GM19324 (cell line): ENCODE measurements at regions not wholly inside any gene's neighbourhood (a gene's known extent, or its start where the extent isn't known, plus 50 kb on each side); places are given as distances from the start of the nearest gene placed in this dataset.
"Not testable (repeated sequence)": the region's sequence is repeated elsewhere in the genome, so short reads cannot be mapped to it uniquely, and the experiment has no call there.

Source experiments
- ATAC-seq: cut with Tn5 transposase; IDR thresholded peaks from one replicate; pipeline ENCODE4 v1.9.1; 2021; ENCODE audit warnings: mild to moderate bottlenecking, moderate library complexity; ENCODE audit not compliant: unreplicated experiment, low FRiP score

DNA sequence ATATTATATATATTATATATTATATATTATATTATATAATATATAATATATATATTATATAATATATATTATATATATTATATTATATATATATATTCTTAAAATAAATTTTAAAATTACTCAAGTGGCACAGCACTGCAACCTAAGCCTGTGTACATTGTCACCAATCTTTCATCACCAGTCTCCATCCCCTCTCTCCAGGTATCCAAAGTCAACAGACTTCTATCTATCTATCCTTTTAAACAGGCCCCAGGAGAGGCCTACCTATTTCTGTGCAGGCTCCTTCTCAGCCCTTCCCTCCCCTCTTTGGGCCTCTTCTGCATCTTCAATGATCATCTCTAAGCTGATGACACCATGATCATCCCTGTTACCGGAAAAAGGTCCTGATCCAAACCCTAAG lies 111.7 kb downstream of the RHOU start:
- no peak for ATAC-seq

DNA sequence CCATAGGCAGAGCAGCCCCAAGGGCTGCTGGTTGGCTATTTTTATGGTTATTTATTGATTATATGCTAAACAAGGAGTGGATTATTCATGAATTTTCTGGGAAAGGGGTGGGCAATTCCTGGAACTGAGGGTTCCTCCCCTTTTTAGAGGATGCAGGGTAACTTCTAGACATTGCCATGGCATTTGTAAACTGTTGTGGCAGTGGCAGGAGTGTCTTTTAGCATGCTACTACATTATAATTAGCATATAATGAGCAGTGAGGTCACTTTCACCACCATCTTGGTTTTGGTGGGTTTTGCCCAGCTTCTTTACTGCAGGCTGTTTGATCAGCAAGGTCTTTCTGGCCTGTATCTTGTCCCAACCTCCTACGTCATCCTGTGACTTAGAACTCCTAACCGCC lies 112.2 kb downstream of the RHOU start:
- not testable (repeated sequence) for ATAC-seq

DNA sequence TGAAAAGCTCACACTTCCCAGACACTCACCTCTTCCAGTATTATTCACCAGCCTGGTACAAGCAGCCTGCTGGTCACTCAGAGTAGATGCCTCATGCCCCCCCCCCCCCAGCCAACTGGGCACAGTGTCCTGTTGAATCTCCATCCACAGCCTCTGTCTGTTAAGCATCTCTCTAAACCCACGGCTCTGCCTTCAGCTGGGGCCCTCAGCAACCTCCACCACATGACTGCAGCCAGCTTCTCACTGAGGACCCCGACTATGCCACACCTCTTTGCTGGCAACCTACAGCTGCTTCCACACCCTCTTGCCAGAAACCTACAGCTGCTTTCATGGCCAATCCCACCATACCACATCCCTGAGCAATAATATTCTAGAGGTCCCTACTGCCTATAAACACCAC lies 113.1 kb downstream of the RHOU start:
- no peak for ATAC-seq

DNA sequence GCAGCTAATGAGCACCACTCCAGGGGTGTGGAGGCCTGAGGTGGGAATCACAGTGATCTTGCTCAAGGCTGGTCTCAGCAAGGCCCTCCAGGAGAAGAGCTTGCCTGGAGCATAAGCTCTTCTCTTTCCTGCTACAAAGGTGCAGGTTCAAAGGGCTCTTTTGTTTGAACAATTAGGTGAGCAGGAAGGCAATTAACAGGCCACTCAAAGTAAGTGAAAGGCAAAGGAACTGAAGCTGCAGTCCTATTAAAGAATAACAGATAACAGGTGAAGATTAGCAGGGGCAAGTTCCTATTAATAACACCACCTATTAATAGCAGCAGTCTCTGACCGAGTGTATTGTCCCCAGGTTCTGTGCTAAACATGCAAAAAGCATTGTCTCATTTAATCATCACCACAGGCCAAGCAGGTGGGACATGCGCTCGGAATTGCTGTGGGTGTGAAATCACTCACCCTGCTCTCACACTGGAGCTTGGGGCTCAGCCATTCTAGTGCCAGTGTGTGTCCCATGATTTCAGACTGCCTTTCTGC lies 113.8 kb downstream of the RHOU start:
- peak; percentile 83 for ATAC-seq

DNA sequence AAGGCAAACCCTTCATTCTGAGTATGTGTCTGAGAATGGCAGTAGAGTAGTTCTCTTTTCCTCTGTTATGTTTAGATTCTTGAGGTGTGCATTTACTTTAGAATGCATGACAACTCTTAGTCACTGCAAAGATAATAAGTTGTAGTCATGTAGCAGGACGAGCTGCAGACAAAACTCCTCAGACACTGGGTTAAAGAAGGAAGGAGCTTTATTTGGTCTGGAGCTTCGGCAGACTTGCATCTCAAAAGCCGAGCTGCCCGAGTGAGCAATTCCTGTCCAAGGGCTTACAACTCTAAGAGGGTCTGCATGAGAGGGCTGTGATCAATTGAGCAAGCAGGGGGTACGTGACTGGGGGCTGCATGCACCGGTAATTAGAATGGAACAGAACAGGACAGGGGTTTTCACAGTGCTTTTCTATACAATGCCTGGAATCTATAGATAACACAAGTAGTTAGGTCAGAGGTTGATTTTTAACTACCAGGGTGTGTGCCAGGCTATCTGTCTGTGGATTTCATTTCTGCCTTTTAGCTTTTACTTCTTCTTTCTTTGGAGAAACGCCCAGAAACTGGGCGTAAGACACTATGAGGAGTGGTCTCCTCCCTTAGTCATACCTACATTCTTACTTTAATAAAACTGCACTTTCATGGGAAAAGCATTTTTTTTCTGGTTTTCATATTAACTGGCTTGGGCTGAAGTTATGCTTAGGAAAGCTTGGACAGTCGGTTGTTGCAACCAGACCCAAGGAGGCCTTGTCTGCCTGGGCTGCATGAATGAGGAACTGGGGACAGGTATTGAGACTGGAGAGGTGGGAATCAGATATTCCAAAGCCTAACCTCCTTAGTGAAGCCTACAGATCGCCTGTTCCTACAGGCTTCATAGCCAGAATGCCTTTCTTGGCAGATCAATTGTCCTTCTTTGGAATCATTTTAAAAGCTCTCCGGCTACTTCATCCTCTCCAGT lies 115.1 kb downstream of the RHOU start:
- ATAC-seq, result no peak

DNA sequence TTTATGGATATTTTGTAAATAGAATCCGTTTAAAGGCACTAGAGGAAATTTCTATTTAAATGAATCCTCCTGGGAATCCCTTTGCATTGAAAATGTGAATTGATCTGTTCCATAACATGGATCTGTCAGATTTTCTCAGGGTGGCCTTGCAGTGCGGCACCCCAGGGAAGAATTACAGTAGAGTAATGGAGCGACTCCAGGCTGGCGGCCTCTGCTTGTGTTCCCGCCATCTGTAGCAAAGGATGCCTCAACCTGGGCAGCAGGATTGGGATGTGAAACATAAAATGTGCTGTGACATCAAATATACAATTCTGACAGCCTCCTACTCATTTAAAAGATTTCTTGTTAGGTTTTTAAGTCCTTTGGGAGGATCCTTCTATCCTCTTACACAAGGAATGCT lies 115.9 kb downstream of the RHOU start:
- ATAC-seq, result no peak

DNA sequence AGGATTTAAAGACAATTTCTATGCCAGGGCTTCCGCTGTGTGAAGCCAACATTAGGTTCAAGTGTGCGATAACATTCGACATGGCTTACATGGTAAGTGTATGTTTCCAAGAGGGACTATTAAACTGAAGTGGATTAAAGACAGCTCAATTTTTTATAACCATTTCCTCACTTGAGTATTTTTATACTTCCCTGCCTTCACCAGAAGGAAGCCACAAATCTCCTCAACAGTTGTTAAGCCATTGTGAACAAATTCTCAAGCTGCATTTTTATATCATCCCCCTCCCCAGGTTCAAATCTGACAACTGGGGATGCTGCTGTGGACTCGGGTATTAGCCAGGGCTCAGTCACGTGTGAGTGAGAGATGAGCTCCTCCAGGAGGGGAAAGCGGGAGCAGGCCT lies 116.3 kb downstream of the RHOU start:
- ATAC-seq, result no peak

DNA sequence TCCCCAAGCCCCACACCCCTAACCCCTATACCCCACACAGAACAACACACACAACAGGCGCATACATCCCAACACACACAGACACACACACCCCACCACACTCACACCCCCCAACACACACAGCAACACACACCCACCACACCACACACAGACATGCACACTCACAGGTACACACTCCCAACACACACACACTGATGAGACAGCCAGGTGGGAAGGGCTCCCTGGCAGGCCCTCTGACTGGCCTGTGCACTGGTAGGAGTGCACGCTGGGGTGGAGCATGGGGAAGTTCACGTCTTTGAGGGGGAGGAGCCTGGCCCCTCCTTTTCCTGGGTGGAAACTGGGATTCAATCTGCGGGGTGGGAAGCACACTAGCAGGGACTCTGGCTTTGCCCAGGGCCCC lies 116.7 kb downstream of the RHOU start:
- ATAC-seq, result no peak

DNA sequence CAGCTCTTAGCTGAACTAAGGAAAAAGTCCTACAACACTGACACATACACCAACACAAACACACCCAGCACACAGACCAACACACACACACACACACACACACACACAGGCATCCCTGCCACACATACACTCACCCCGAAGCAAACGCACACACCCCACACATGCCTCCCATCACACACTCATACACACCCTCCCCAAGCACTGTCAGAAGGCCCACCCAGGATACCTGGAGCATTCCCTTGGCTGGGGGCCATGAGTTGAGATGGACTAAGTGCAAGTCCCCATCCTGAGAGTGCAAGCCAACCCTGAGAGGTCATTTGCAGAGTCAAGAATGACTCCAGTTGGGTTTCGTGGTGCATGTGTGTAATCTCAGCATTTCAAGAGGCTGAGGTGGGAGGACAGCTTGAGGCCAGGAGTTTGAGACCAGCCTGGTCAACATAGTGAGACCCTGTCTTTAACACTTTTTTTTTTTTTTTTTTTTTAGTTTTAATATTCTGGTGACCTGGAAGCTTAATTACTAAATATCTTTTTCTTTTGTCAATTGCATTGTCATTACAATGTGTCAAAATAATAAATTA lies 117.3 kb downstream of the RHOU start:
- ATAC-seq, result no peak

DNA sequence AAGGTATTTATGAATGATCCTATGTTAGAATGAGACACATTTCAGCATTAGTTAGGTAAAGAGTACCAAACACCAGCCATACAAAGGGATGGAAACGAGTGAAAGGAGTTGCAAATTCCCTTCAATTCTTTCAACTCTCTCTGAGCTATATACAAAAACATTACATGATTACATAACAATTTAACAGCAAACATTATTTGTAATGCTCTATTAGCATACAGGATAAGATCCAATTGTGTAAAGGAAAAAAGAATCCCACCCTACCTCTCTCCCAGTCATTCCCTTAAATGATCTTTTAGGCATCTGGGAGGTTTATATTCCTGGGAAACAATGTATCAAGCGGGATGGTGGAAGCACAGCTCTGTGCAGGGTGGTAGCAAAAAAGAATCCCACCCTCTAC lies 117.9 kb downstream of the RHOU start:
- ATAC-seq, result no peak

DNA sequence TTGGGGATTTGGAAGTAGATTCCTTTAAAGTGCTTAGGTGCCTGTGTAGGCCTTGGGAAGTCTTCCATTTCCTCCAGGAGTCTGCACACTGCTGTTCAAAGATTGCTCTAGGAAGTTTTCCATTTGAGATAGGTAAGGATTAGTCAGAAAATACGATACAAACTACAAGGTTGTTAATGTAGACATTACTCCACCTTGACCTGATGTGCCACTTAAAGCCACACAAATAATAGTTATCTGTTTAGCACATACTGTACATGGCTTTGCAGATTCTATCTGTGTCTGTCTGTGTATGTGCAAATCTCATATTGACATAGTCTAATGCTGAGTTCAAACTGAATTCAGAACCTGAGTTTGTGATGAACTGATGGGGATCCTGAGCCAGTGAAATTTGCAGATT lies 118.4 kb downstream of the RHOU start:
- no peak for ATAC-seq

DNA sequence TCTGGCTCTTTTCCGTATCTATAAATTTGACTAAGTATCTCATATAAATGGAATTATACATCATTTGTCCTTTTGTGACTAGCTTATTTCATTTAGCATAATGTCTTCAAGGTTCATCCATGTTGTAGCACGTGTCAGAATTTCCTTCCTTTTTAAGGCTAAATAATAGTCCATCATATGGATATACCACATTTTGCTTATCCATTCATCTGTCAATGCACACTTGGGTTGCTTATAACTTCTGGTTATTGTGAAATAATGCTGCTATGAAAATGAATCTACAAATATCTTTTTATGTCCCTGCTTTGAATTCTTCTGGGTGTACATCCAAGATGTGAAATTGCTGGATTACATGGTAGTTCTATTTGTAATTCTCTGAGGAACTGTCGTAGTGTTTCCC lies 119.6 kb downstream of the RHOU start:
- ATAC-seq, result no peak

DNA sequence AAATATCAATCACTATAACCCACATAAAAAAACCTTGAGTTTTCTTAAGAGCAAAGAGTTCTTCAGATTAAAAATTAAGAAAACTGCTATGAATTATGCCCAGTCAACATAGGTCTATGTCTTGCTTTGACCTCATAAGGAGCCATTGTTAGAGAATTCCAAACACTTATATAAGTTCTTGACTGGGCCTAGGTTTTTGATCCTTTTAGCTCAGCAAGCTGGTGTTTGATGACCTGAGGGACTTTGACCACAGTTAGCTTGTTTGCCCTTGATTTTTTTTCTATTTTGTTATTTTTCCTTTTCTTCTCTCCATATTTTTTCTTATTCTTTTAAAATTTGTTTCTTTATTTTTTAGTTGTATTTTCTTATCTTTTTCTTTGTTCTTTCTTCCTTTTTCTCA lies 122.3 kb downstream of the RHOU start:
- ATAC-seq, result no peak

DNA sequence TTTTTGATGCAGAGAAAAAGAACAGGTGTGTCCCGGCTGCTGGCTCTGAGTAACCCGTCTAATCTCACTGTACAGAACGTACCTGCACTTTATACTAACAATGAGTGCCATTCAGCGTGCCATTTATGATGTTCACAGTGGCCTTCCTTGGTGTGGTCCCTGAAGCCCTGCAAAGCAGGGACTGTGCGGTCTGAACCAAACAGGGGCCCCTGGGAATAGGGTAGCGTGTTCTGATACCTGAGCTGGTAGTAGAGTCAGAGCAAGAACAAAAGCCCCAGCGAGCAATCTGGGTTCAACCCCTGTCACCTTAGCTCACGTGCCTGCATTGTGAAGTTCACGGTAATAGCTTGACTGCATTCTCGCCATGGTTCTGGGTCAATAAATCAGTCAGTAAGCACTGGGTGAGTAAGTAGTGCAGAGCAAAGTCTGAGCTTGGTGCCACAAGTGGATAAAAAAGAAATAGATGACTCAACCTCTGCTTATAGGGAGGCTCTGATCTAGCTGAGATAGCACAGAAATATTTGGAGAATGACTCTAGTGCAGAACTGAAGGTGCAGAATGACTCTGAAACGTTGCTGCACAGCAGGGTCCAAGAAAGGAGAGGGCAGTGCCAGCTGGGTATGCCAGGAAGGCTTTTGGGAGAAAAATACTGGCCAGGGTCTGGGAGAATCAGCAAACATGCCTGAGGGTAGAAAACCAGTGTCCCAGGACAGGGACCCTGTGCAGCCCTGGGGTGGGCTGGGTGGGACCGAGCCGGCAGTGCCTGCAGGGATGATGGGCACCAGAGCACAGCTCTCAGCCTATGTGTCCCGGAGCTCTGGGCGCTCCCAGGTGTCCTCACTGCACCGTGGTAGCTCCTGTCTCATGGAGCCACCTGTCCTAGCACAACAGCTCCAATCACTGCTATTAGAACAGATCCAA lies 125.9 kb downstream of the RHOU start:
- peak; percentile 50 for ATAC-seq

DNA sequence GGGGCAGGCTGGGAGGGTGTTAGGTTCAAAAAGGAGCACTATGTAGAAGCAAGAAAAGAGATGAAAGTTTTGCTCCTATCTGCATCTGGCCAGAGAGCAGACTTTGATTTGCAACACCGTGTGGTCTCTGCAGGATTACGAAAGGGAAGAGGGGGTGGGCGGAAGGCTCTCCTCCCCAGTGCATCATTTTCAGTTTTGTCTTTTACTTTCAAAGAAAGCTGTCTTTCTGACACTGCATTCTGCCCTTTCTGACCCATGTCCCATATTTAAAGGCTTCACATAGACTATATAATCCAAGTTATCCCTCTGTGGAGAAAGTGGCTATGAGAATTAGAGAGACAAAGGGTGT lies 126.5 kb downstream of the RHOU start:
- peak; percentile 52 for ATAC-seq

DNA sequence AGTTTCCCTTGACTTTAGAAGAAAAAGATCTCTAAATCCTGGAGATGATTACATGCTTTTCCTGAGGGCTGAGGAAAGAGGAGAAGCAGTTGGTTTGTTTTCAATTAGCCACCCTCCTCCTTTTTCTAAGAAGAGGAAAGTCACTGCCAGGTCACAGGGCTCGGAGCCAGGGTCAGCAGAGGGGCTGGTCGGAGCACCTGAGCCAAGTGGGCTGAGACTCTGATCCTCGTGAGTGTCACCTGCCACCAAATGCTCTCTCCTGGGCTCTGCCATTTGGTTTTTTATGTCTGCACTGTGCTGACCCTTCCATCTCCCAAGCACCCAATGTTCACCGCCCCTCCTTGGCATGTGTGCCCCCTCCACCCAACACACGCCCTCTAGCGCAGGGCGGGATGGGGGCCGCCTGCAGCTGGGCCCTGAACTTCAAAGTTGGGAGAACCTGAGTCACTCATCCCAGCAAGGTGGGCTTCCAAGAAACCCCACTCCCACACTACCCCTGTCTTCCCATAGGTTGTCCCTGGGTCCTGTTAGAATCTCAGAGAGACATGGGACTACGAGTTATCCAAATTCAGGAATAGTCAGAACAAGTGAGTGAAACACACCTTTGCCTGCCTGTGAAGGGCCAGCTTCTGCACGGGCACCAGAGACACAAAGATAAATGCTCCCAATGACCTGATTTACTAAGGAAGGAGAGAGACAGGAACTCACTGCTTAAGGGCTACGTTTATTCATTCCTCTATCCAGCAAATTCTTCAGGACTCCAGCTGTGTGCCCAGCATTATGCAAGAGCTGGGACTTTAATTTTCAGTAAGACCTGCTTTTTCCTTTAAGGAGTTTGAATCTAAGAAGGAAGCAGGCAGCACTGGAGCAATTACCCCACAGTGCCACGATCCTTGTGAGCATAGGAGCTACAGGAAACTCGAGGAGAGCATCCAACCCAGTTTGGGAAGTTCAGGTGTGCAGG lies 127.5 kb downstream of the RHOU start:
- no peak for ATAC-seq

DNA sequence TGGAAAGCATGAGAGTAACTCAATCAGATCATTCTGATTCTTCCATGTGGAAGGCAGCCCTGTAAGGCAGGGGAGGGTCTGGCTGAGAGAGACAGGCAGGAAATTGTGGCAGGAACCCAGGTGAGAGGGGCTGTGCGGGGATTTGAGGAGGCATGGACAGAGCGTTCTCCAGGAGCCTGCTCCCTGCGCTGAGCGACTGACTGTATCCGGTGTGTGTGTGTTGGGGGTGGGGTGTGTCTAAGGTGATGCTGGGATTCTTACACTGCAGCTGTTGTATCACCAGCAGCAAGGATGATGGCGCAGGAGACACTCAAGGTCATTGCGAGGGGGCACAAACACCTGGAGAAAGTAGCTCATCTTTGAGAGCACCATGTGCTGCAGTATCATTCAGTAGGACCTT lies 128.5 kb downstream of the RHOU start:
- ATAC-seq, result no peak

DNA sequence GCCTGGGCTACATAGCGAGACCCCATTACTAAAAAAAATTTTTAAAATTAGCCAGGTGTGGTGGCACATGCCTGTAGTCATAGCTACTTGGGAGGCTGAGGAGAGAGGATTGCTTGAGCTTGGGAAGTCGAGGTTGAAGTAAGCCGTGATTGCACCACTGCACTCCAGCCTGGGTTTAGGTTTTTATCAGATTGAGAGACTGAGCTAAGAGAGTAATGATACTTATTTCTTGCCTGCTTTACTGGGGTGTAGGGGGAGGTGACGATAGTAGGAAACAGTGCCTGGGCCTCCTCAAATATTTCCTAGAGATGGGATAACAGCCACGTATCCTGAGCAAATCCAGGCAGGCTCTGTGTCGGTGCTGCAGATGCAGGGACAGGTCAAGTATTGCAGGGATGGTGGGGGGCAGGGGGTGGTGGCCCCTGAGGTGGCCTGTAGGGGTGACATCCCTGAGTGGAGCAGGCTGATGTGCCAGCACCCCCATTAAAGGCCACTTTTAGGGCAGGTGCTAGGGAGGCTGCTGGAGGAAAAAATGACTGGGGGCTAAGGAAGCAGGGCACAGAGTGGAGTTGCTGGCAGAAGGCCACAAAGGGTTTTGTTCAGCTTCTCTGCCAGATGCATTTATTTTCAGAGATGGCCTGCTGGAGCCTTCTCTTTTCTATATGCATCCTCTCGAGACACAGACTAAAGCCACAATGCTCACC lies 130.5 kb downstream of the RHOU start:
- ATAC-seq, result no peak

DNA sequence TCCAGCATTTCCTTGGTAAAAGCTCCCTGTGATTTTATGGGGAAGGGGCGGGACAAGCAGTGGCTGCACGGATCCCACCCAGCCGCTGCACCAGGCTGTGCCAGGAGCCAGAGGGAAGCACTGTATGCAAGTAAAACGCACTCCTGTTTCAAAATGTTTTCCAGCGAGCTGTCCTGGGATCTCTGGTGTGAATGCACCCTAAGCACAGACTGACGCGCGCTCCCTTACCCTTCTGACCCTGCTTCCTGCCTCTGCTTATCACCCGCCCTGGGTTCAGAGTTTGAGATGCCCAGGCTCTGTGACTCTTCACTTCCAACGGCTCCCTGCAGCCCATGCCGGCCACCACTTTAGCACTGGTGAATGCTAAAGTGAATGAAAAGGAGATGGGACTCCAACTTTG lies 131.2 kb downstream of the RHOU start:
- ATAC-seq, result no peak
